ENCODE measurements at regions not wholly inside any gene's neighbourhood (a gene's known extent, or its start where the extent isn't known, plus 50 kb on each side); places are given as distances from the start of the nearest gene placed in this dataset.
A peak's percentile ranks its signal among the peaks of the same experiment; 100 is the strongest.

- Histone ChIP-seq H3K27me3 (ENCODE audit: insufficient read depth, low read length) (no peaks in the 10 kb centered on the region), H3K27ac (ENCODE audit: low read depth, low read length) (no peak overlapping the region), H3K36me3 (ENCODE audit: insufficient read depth, low read length) (no peaks in the 10 kb centered on the region), H3K4me3 (ENCODE audit: low read length in 2 of 2) (no peak overlapping the region), H3K4me1 (ENCODE audit: insufficient read depth, low read length) (no peaks in the 10 kb centered on the region), H3K9me3 (ENCODE audit: control insufficient read depth in 1 of 2, low read length in 2 of 2) (no peaks in the 10 kb centered on the region)
- ChIA-PET CTCF (ENCODE audit: partially characterized antibody) (interaction anchor here (0.6 to 2.0 kb wide), 8 partner anchors 16 to 647 kb away, joined by 3 to 6 read pairs (median 4); no protein-coding TSS in a partner anchor), POLR2A (ENCODE audit: partially characterized antibody) (interaction anchor here (1.4 kb wide), 1 partner anchor 324 kb away, joined by 3 read pairs; no protein-coding TSS in a partner anchor)
- H3K27me3 Mint-ChIP-seq = peaks cover 0 to 4% of the 10 kb centered on the region in 2 donors
- H3K9me3 Mint-ChIP-seq = no peaks in the 10 kb centered on the region
- no peaks in the 10 kb centered on the region for H3K36me3 Mint-ChIP-seq
- no peak overlapping the region for H3K4me3 Mint-ChIP-seq
- H3K27ac Mint-ChIP-seq = no peak overlapping the region
- H3K4me1 Mint-ChIP-seq = no peaks in the 10 kb centered on the region
- intact Hi-C loops (cut with micrococcal nuclease) = no loop called here
- DNase-seq = no peak
Measured at GRCh38 chr5:15009420-15009819, 137.8 kb upstream of the ANKH start.

GRCh38 chr5:15008921-15009320 is 137.3 kb upstream of the ANKH start:
- no peaks in the 10 kb centered on the region for H3K27me3 ChIP-seq (ENCODE audit: insufficient read depth, low read length)
- no peaks in the 10 kb centered on the region for H3K4me1 ChIP-seq (ENCODE audit: insufficient read depth, low read length)
- peaks cover 0 to 4% of the 10 kb centered on the region in 2 donors for H3K27me3 Mint-ChIP-seq
- no peak for DNase-seq
- H3K9me3 Mint-ChIP-seq = no peaks in the 10 kb centered on the region
- H3K36me3 Mint-ChIP-seq = no peaks in the 10 kb centered on the region
- H3K4me3 ChIP-seq (ENCODE audit: low read length in 2 of 2) = no peak overlapping the region
- POLR2A ChIA-PET (ENCODE audit: partially characterized antibody) = interaction anchor here (1.4 kb wide), 1 partner anchor 324 kb away, joined by 3 read pairs; no protein-coding TSS in a partner anchor
- no peak overlapping the region for H3K4me3 Mint-ChIP-seq
- H3K36me3 ChIP-seq (ENCODE audit: insufficient read depth, low read length) = no peaks in the 10 kb centered on the region
- no peaks in the 10 kb centered on the region for H3K9me3 ChIP-seq (ENCODE audit: control insufficient read depth in 1 of 2, low read length in 2 of 2)
- H3K27ac Mint-ChIP-seq = no peak overlapping the region
- CTCF ChIA-PET (ENCODE audit: partially characterized antibody) = interaction anchor here (0.6 to 2.0 kb wide), 6 partner anchors 51 to 646 kb away, joined by 3 to 6 read pairs (median 4); no protein-coding TSS in a partner anchor
- intact Hi-C loops (cut with micrococcal nuclease) = no loop called here
- no peaks in the 10 kb centered on the region for H3K4me1 Mint-ChIP-seq
- no peak overlapping the region for H3K27ac ChIP-seq (ENCODE audit: low read depth, low read length)

- H3K27me3 Mint-ChIP-seq = peaks cover 0 to 4% of the 10 kb centered on the region in 2 donors
Measured at GRCh38 chr5:15008476-15008875, 136.9 kb upstream of the ANKH start.

GRCh38 chr5:15007646-15008045 is 136.1 kb upstream of the ANKH start:
- no peak overlapping the region for H3K27ac ChIP-seq (ENCODE audit: low read depth, low read length)
- intact Hi-C loops (cut with micrococcal nuclease) = no loop called here
- Mint-ChIP-seq H3K27me3 (peaks cover 0 to 4% of the 10 kb centered on the region in 2 donors), H3K4me3 (no peak overlapping the region), H3K9me3 (no peaks in the 10 kb centered on the region), H3K27ac (no peak overlapping the region), H3K4me1 (peaks cover 0 to 3% (median 1%) of the 10 kb centered on the region in 4 donors), H3K36me3 (no peaks in the 10 kb centered on the region)
- no peaks in the 10 kb centered on the region for H3K4me1 ChIP-seq (ENCODE audit: insufficient read depth, low read length)
- H3K4me3 ChIP-seq (ENCODE audit: low read length in 2 of 2) = no peak overlapping the region
- DNase-seq = no peak
- no peaks in the 10 kb centered on the region for H3K36me3 ChIP-seq (ENCODE audit: insufficient read depth, low read length)
- ChIA-PET POLR2A (ENCODE audit: partially characterized antibody) (no interaction called here), CTCF (ENCODE audit: partially characterized antibody) (no interaction called here)
- no peaks in the 10 kb centered on the region for H3K27me3 ChIP-seq (ENCODE audit: insufficient read depth, low read length)
- no peaks in the 10 kb centered on the region for H3K9me3 ChIP-seq (ENCODE audit: control insufficient read depth in 1 of 2, low read length in 2 of 2)

More at GRCh38 chr5:15008476-15008875, 136.9 kb upstream of the ANKH start:
- Histone ChIP-seq H3K9me3 (ENCODE audit: control insufficient read depth in 1 of 2, low read length in 2 of 2) (no peaks in the 10 kb centered on the region), H3K4me3 (ENCODE audit: low read length in 2 of 2) (no peak overlapping the region), H3K27me3 (ENCODE audit: insufficient read depth, low read length) (no peaks in the 10 kb centered on the region), H3K4me1 (ENCODE audit: insufficient read depth, low read length) (no peaks in the 10 kb centered on the region), H3K27ac (ENCODE audit: low read depth, low read length) (no peak overlapping the region), H3K36me3 (ENCODE audit: insufficient read depth, low read length) (no peaks in the 10 kb centered on the region)
- POLR2A ChIA-PET (ENCODE audit: partially characterized antibody) = interaction anchor here (1.4 kb wide), 1 partner anchor 323 kb away, joined by 3 read pairs; no protein-coding TSS in a partner anchor
- Mint-ChIP-seq H3K36me3 (no peaks in the 10 kb centered on the region), H3K4me3 (no peak overlapping the region), H3K27ac (no peak overlapping the region), H3K9me3 (no peaks in the 10 kb centered on the region), H3K4me1 (peaks cover 0 to 2% (median under 1%) of the 10 kb centered on the region in 4 donors)
- intact Hi-C loops (cut with micrococcal nuclease) = no loop called here
- no peak for DNase-seq
- CTCF ChIA-PET (ENCODE audit: partially characterized antibody) = interaction anchor here (1.4 to 2.0 kb wide), 3 partner anchors 51 to 326 kb away, joined by 4 to 5 read pairs (median 5); no protein-coding TSS in a partner anchor

GRCh38 chr5:15004506-15004905 is 132.9 kb upstream of the ANKH start:
- Histone ChIP-seq H3K4me1 (ENCODE audit: insufficient read depth, low read length) (no peaks in the 10 kb centered on the region), H3K4me3 (ENCODE audit: low read length in 2 of 2) (no peak overlapping the region), H3K36me3 (ENCODE audit: insufficient read depth, low read length) (no peaks in the 10 kb centered on the region), H3K9me3 (ENCODE audit: control insufficient read depth in 1 of 2, low read length in 2 of 2) (no peaks in the 10 kb centered on the region), H3K27ac (ENCODE audit: low read depth, low read length) (no peak overlapping the region), H3K27me3 (ENCODE audit: insufficient read depth, low read length) (no peaks in the 10 kb centered on the region)
- peaks cover 0 to 2% (median 0%) of the 10 kb centered on the region in 8 donors for H3K9me3 Mint-ChIP-seq
- CTCF ChIA-PET (ENCODE audit: partially characterized antibody) = interaction anchor here (0.7 to 8.4 kb wide), 20 partner anchors 17 to 650 kb away, joined by 3 to 134 read pairs (median 6); no protein-coding TSS in a partner anchor
- POLR2A ChIA-PET (ENCODE audit: partially characterized antibody) = interaction anchor here (2.2 kb wide), 1 partner anchor 12 kb away, joined by 10 read pairs; no protein-coding TSS in a partner anchor
- H3K4me1 Mint-ChIP-seq = peaks cover 0 to 3% (median 1%) of the 10 kb centered on the region in 4 donors
- no peak overlapping the region for H3K4me3 Mint-ChIP-seq
- DNase-seq = no peak
- intact Hi-C loops (cut with micrococcal nuclease) = loop anchor here (5.0 kb wide), 1 partner anchor 337 kb away; no protein-coding TSS in a partner anchor
- peak overlapping the region in 1 of 7 donors; percentile 11 for H3K27ac Mint-ChIP-seq
- H3K36me3 Mint-ChIP-seq = no peaks in the 10 kb centered on the region
- peaks cover 0 to 4% of the 10 kb centered on the region in 2 donors for H3K27me3 Mint-ChIP-seq

GRCh38 chr5:15003511-15003920 is 131.9 kb upstream of the ANKH start:
- H3K27ac ChIP-seq (ENCODE audit: low read depth, low read length) = no peak overlapping the region
- H3K4me3 ChIP-seq (ENCODE audit: low read length in 2 of 2) = no peak overlapping the region
- H3K27me3 ChIP-seq (ENCODE audit: insufficient read depth, low read length) = no peaks in the 10 kb centered on the region
- Mint-ChIP-seq H3K9me3 (peaks cover 0 to 7% (median 2%) of the 10 kb centered on the region in 8 donors), H3K36me3 (peaks cover 0 to under 1% of the 10 kb centered on the region in 2 donors), H3K27me3 (peaks cover 2 to 4% of the 10 kb centered on the region in 2 donors), H3K27ac (no peak overlapping the region), H3K4me3 (no peak overlapping the region), H3K4me1 (peaks cover 0 to 3% (median 1%) of the 10 kb centered on the region in 4 donors)
- CTCF ChIA-PET (ENCODE audit: partially characterized antibody) = interaction anchor here (0.6 to 8.4 kb wide), 47 partner anchors 9 to 649 kb away, joined by 3 to 134 read pairs (median 4); no protein-coding TSS in a partner anchor
- no peaks in the 10 kb centered on the region for H3K4me1 ChIP-seq (ENCODE audit: insufficient read depth, low read length)
- no peaks in the 10 kb centered on the region for H3K9me3 ChIP-seq (ENCODE audit: control insufficient read depth in 1 of 2, low read length in 2 of 2)
- intact Hi-C loops (cut with micrococcal nuclease) = loop anchor here (1.0 to 5.0 kb wide), 5 partner anchors 46 to 336 kb away; no protein-coding TSS in a partner anchor
- no peaks in the 10 kb centered on the region for H3K36me3 ChIP-seq (ENCODE audit: insufficient read depth, low read length)
- peak; percentile 68 to 73 (median 70) for DNase-seq
- POLR2A ChIA-PET (ENCODE audit: partially characterized antibody) = interaction anchor here (0.8 to 2.2 kb wide), 3 partner anchors 11 to 318 kb away, joined by 4 to 10 read pairs (median 4); no protein-coding TSS in a partner anchor

GRCh38 chr5:15002791-15003190 is 131.2 kb upstream of the ANKH start:
- no peak overlapping the region for H3K4me3 Mint-ChIP-seq
- intact Hi-C loops (cut with micrococcal nuclease) = loop anchor here (1.0 to 5.0 kb wide), 5 partner anchors 45 to 335 kb away; no protein-coding TSS in a partner anchor
- ChIA-PET CTCF (ENCODE audit: partially characterized antibody) (interaction anchor here (0.7 to 8.4 kb wide), 41 partner anchors 10 to 649 kb away, joined by 3 to 134 read pairs (median 4); no protein-coding TSS in a partner anchor), POLR2A (ENCODE audit: partially characterized antibody) (interaction anchor here (1.2 to 2.2 kb wide), 2 partner anchors 10 to 276 kb away, joined by 4 to 10 read pairs; no protein-coding TSS in a partner anchor)
- Histone ChIP-seq H3K4me3 (ENCODE audit: low read length in 2 of 2) (no peak overlapping the region), H3K27ac (ENCODE audit: low read depth, low read length) (no peak overlapping the region), H3K36me3 (ENCODE audit: insufficient read depth, low read length) (no peaks in the 10 kb centered on the region), H3K27me3 (ENCODE audit: insufficient read depth, low read length) (no peaks in the 10 kb centered on the region), H3K4me1 (ENCODE audit: insufficient read depth, low read length) (no peaks in the 10 kb centered on the region), H3K9me3 (ENCODE audit: control insufficient read depth in 1 of 2, low read length in 2 of 2) (no peaks in the 10 kb centered on the region)
- H3K27ac Mint-ChIP-seq = no peak overlapping the region
- peaks cover 0 to 3% of the 10 kb centered on the region in 2 donors for H3K36me3 Mint-ChIP-seq
- H3K27me3 Mint-ChIP-seq = peaks cover 4 to 5% of the 10 kb centered on the region in 2 donors
- H3K9me3 Mint-ChIP-seq = peaks cover 0 to 11% (median 4%) of the 10 kb centered on the region in 8 donors
- DNase-seq = no peak
- H3K4me1 Mint-ChIP-seq = peaks cover 0 to 3% (median 1%) of the 10 kb centered on the region in 4 donors

Data from CD4-positive, alpha-beta memory T cell (primary cell).